ENCODE measurements at regions not wholly inside any gene's neighbourhood (a gene's known extent, or its start where the extent isn't known, plus 50 kb on each side); places are given as distances from the start of the nearest gene placed in this dataset.

GRCh38 chr4:133585323-133585722 lies 436.2 kb downstream of the PCDH10 start:
- no peaks in the 10 kb centered on the region for H3K9me3 ChIP-seq
- no peaks in the 10 kb centered on the region for H3K4me1 ChIP-seq
- no peak for TF ChIP-seq POLR2AphosphoS5 (IDR thresholded peaks at IDR 0.05; ENCODE audit: insufficient read depth in 1 of 2, low read depth in 1 of 2)
- TF ChIP-seq, protein P1, sequence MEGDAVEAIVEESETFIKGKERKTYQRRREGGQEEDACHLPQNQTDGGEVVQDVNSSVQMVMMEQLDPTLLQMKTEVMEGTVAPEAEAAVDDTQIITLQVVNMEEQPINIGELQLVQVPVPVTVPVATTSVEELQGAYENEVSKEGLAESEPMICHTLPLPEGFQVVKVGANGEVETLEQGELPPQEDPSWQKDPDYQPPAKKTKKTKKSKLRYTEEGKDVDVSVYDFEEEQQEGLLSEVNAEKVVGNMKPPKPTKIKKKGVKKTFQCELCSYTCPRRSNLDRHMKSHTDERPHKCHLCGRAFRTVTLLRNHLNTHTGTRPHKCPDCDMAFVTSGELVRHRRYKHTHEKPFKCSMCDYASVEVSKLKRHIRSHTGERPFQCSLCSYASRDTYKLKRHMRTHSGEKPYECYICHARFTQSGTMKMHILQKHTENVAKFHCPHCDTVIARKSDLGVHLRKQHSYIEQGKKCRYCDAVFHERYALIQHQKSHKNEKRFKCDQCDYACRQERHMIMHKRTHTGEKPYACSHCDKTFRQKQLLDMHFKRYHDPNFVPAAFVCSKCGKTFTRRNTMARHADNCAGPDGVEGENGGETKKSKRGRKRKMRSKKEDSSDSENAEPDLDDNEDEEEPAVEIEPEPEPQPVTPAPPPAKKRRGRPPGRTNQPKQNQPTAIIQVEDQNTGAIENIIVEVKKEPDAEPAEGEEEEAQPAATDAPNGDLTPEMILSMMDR (IDR thresholded peaks at IDR 0.05) = no peak
- no peak for TF ChIP-seq POLR2A (IDR thresholded peaks at IDR 0.05)
- H3K36me3 ChIP-seq = no peaks in the 10 kb centered on the region
- intact Hi-C loops (cut with DNase I) = no loop called here
- H3K27me3 ChIP-seq = no peaks in the 10 kb centered on the region
- no peak overlapping the region for H3K4me3 ChIP-seq
- no peak overlapping the region for H3K27ac ChIP-seq
- no peak for DNase-seq (ENCODE audit: extremely low spot score in 2 of 2)

DNA sequence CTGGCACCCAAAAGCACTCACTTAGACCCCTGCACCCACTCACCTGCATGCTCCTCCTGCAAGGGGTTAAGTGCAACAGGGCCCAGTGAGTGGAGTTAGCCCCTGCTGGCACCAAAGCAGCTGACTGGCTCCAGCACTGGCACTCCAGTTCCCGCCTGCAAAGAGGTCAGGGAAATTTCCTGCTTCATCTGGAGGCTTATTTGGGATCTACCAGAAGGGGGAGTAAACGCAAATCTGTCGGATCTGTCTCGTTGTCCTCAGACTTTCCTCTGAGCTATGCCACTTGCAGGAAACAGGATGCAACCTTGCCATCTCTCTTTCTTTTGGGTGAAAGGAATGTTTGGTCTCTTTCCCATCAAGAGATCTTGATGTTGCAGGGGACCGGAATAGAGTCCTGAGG lies 435.6 kb downstream of the PCDH10 start:
- Histone ChIP-seq H3K27ac (no peak overlapping the region), H3K27me3 (no peaks in the 10 kb centered on the region), H3K4me1 (no peaks in the 10 kb centered on the region), H3K9me3 (no peaks in the 10 kb centered on the region), H3K36me3 (no peaks in the 10 kb centered on the region), H3K4me3 (no peak overlapping the region)
- TF ChIP-seq POLR2AphosphoS5 (IDR thresholded peaks at IDR 0.05; ENCODE audit: insufficient read depth in 1 of 2, low read depth in 1 of 2) (no peak), POLR2A (IDR thresholded peaks at IDR 0.05) (no peak)
- TF ChIP-seq, protein P1 (IDR thresholded peaks at IDR 0.05) = no peak
- no peak for DNase-seq (ENCODE audit: extremely low spot score in 2 of 2)
- intact Hi-C loops (cut with DNase I) = no loop called here

DNA sequence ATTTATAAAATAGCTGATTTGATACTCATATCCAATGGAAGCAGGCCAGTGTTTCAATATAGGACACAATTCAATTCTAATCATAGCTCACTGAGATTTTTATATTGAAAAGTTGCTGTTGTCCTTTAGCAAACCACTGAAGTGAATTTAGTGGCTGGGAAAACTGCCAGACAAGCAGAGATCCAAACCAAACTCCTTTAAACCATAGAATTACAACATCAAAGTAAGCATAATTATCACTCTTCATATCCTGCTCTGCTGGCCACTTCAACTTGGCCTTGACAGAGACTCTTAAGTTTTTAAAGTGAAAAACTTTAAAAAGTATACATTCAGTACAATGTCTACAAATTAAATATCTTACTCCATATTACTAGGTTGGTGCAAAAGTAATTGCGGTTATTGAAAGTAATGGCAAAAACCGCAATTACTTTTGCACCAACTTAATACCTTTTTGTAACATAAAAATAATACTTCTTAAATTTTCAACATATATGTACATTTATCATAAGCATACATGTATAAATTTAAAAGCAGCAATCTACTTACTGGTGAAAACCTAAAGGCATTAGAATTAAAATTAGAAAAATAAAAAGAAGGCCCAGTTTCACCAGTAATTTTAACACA lies 433.0 kb downstream of the PCDH10 start:
- Histone ChIP-seq H3K27me3 (no peaks in the 10 kb centered on the region), H3K9me3 (no peaks in the 10 kb centered on the region), H3K4me3 (no peak overlapping the region), H3K4me1 (no peaks in the 10 kb centered on the region), H3K36me3 (no peaks in the 10 kb centered on the region), H3K27ac (no peak overlapping the region)
- intact Hi-C loops (cut with DNase I) = no loop called here
- TF ChIP-seq POLR2AphosphoS5 (IDR thresholded peaks at IDR 0.05; ENCODE audit: insufficient read depth in 1 of 2, low read depth in 1 of 2) (no peak), POLR2A (IDR thresholded peaks at IDR 0.05) (no peak)
- TF ChIP-seq, protein P1 (IDR thresholded peaks at IDR 0.05) = no peak
- no peak for DNase-seq (ENCODE audit: extremely low spot score in 2 of 2)

DNA sequence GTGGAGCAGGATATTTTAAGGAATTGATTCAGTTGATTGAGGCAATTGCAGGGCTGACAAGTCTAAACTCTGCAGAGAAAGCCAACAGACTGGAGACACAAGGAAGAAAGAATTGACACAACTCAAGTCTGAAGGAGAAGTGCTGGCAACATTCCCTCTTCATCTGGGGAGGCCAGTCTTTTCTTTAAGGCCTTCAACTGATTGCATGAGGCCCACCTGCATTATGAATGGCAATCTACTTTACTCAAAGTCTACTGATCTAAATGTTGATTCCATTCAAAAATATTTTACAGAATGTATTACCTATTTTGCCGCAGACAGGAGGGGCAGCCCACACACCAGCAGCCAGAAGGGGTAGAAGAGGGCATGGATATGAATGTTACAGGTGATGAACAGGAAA lies 425.2 kb downstream of the PCDH10 start:
- H3K27me3 ChIP-seq = no peaks in the 10 kb centered on the region
- H3K27ac ChIP-seq = no peak overlapping the region
- intact Hi-C loops (cut with DNase I) = no loop called here
- H3K4me3 ChIP-seq = no peak overlapping the region
- no peak for DNase-seq (ENCODE audit: extremely low spot score in 2 of 2)
- H3K4me1 ChIP-seq = no peaks in the 10 kb centered on the region
- no peaks in the 10 kb centered on the region for H3K9me3 ChIP-seq
- TF ChIP-seq POLR2AphosphoS5 (IDR thresholded peaks at IDR 0.05; ENCODE audit: insufficient read depth in 1 of 2, low read depth in 1 of 2) = no peak
- no peak for TF ChIP-seq POLR2A (IDR thresholded peaks at IDR 0.05)
- TF ChIP-seq, protein P1 (IDR thresholded peaks at IDR 0.05) = no peak
- no peaks in the 10 kb centered on the region for H3K36me3 ChIP-seq

DNA sequence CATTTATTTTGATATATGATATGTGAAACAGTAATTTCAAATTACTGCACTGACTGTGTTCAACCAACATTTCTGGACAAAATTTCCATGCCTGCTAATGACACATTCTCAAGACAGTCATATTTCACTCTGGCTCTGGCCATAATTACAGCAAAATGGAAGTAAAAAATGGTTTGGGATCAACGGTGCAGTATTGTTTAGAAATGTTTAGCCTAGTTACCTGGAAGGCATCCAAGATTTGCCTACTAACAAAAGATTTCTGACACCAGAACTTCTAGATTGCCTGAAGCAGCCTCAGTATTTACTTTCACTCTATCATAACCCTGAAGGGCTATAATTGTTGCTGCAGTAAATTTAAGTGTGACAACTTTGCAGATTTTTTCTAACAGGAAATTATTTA lies 416.3 kb downstream of the PCDH10 start:
- Histone ChIP-seq H3K4me3 (no peak overlapping the region), H3K4me1 (no peaks in the 10 kb centered on the region), H3K9me3 (no peaks in the 10 kb centered on the region), H3K36me3 (no peaks in the 10 kb centered on the region), H3K27ac (no peak overlapping the region), H3K27me3 (no peaks in the 10 kb centered on the region)
- TF ChIP-seq POLR2A (IDR thresholded peaks at IDR 0.05) = no peak
- TF ChIP-seq, protein P1 (IDR thresholded peaks at IDR 0.05) = no peak
- intact Hi-C loops (cut with DNase I) = no loop called here
- DNase-seq (ENCODE audit: extremely low spot score in 2 of 2) = no peak
